ENCODE measurements at regions not wholly inside any gene's neighbourhood (a gene's known extent, or its start where the extent isn't known, plus 50 kb on each side); places are given as distances from the start of the nearest gene placed in this dataset.

DNA sequence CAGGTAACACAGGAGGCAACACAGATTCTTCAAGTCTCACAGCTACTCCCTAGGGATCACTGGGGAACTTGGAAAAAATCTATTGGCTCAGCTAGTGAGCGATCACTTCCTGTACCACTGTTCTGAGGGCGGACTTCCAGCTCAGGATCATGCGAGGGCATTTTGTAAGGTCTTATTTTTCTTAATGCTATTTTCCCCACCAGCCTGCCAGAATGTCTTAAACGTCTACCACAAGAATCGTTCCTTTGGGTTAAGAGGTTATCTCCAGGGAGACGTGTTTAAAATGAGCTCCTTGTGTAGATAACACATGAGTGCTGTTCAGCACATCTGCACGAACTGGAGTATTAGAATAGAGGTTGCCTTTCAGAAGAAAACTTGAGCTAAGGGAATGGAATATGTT is 162.6 kb downstream of the ETNK1 start:
- TF ChIP-seq MXI1 (conservative IDR thresholded peaks at IDR 0.05; ENCODE audit: poor library complexity, severe bottlenecking), result no peak
- TF ChIP-seq, protein P1, sequence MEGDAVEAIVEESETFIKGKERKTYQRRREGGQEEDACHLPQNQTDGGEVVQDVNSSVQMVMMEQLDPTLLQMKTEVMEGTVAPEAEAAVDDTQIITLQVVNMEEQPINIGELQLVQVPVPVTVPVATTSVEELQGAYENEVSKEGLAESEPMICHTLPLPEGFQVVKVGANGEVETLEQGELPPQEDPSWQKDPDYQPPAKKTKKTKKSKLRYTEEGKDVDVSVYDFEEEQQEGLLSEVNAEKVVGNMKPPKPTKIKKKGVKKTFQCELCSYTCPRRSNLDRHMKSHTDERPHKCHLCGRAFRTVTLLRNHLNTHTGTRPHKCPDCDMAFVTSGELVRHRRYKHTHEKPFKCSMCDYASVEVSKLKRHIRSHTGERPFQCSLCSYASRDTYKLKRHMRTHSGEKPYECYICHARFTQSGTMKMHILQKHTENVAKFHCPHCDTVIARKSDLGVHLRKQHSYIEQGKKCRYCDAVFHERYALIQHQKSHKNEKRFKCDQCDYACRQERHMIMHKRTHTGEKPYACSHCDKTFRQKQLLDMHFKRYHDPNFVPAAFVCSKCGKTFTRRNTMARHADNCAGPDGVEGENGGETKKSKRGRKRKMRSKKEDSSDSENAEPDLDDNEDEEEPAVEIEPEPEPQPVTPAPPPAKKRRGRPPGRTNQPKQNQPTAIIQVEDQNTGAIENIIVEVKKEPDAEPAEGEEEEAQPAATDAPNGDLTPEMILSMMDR (IDR thresholded peaks at IDR 0.05; ENCODE audit: poor library complexity, severe bottlenecking), result no peak
- no peak for TF ChIP-seq EZH2 (IDR thresholded peaks at IDR 0.05; ENCODE audit: borderline replicate concordance, insufficient read depth, low read length, poor library complexity, severe bottlenecking)
- no peak for TF ChIP-seq TAF1 (IDR thresholded peaks at IDR 0.05; ENCODE audit: low read depth)

All from neural cell (in vitro differentiated cells).